ENCODE measurements at regions not wholly inside any gene's neighbourhood (a gene's known extent, or its start where the extent isn't known, plus 50 kb on each side); places are given as distances from the start of the nearest gene placed in this dataset.

- no peak for TF ChIP-seq CTCF (IDR thresholded peaks at IDR 0.05; ENCODE audit: insufficient read depth, low read length)
- TF ChIP-seq POLR2AphosphoS5 (IDR thresholded peaks at IDR 0.05; ENCODE audit: low read depth): no peak
- TF ChIP-seq SPI1 (IDR thresholded peaks at IDR 0.05; ENCODE audit: borderline replicate concordance, low read depth): no peak
- no peak for TF ChIP-seq REST (IDR thresholded peaks at IDR 0.05; ENCODE audit: insufficient replicate concordance, low read depth)
Observed at GRCh38 chr3:110017304-110017703, 680.0 kb upstream of the DPPA4 start.
